ENCODE measurements at regions not wholly inside any gene's neighbourhood (a gene's known extent, or its start where the extent isn't known, plus 50 kb on each side); places are given as distances from the start of the nearest gene placed in this dataset.

GRCh38 chr5:173498739-173499470 lies 117.5 kb downstream of the BOD1 start:
- CTCF ChIA-PET, result no interaction called here
- TF ChIP-seq CTCF (IDR thresholded peaks at IDR 0.05; ENCODE audit: control extremely low read depth, extremely low read depth, low read depth, missing control alignments), result no peak
- no peak for DNase-seq (ENCODE audit: extremely low spot score)
- POLR2A ChIA-PET, result no interaction called here

DNA sequence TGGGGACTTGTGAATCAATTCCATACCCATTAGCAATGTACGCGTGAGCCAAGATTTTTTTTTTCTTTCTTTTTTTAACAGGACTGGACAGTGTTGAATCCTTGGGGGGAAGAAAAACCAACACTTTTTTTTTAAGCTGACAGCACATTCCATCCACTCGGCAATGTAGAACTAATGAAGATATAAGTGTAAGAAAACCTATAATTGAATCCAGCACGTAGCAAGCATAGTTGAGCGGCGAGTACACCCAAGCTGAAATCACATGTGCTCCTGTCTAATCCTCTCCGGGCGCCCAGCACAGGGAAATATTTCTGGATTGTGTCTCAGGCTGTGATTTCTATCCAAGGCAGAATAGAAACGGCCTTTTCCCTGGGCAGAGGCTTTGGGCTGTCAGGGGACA lies 118.2 kb downstream of the BOD1 start:
- no peak for DNase-seq (ENCODE audit: extremely low spot score)
- CTCF ChIA-PET, result no interaction called here
- POLR2A ChIA-PET, result no interaction called here
- TF ChIP-seq CTCF (IDR thresholded peaks at IDR 0.05; ENCODE audit: control extremely low read depth, extremely low read depth, low read depth, missing control alignments), result no peak

GRCh38 chr5:173497685-173498084 lies 118.8 kb downstream of the BOD1 start:
- DNase-seq (ENCODE audit: extremely low spot score), result no peak
- ChIA-PET POLR2A (no interaction called here), CTCF (no interaction called here)
- TF ChIP-seq CTCF (IDR thresholded peaks at IDR 0.05; ENCODE audit: control extremely low read depth, extremely low read depth, low read depth, missing control alignments), result no peak

GRCh38 chr5:173496883-173497255 lies 119.6 kb downstream of the BOD1 start:
- TF ChIP-seq CTCF (IDR thresholded peaks at IDR 0.05; ENCODE audit: control extremely low read depth, extremely low read depth, low read depth, missing control alignments), result no peak
- ChIA-PET CTCF (no interaction called here), POLR2A (no interaction called here)
- no peak for DNase-seq (ENCODE audit: extremely low spot score)

DNA sequence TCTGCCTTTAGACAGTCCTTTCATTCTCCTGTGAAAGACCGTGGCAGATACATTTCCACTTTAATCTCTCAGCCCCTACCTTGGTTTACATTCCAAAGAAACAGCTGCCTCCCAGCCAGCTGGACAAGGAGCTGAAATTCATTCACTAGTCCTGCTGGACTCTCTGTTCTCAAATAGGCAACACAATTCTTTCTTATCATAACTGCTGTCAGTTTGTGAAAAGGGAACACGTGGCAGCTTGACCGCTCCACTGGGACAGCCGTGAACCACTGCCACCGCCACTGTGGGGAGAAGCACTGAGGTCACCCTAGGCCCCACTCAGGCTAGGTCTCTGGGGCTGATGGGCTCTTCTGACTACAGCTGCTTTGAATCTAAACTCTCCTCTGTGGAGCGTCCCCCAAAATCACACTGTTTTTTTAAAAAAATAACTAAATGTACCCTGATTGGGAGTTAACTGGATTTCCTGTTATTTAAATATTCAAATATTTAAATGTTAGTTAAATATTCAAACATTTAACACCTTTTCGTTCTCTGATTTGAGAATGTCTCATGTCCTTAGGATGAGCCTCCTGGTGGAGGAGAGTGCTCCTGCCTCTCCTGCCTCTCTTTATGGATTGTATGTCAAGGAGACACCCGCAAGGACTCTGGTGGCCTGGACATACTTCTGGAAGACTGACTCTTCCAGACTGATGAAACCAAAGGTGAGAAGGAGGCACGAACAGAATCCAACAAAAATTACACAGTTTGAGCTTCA lies 120.1 kb downstream of the BOD1 start:
- POLR2A ChIA-PET, result no interaction called here
- CTCF ChIA-PET, result no interaction called here

More for the DNA sequence above, 120.1 kb downstream of the BOD1 start:
- no peak for DNase-seq (ENCODE audit: extremely low spot score)
- TF ChIP-seq CTCF (IDR thresholded peaks at IDR 0.05; ENCODE audit: control extremely low read depth, extremely low read depth, low read depth, missing control alignments), result no peak

Measured in GM10248 (cell line).